Esophagus muscularis mucosa (tissue), 4 donors: ENCODE measurements at regions not wholly inside any gene's neighbourhood (a gene's known extent, or its start where the extent isn't known, plus 50 kb on each side); places are given as distances from the start of the nearest gene placed in this dataset.

Experiments
- DNase-seq: peaks from one replicate; pipeline ENCODE4 v3.0.0-alpha.2; 2017; ENCODE audit errors: extremely low spot score
- H3K27ac ChIP-seq, 4 donors: fragments of 200-600 bp; sonication (generic); replicated peaks in 1 of 4; 1 replicate in 3 of 4; 2 replicates in 1 of 4; pipeline ENCODE4 v1.5.1; 2016 to 2019; ENCODE audit warnings: mild to moderate bottlenecking in 1 of 4
- H3K27me3 ChIP-seq, 4 donors: fragments of 200-600 bp; sonication (generic); one replicate each; pipeline versions ENCODE4 v1.5.1 to v1.6.0; 2016 to 2019
- H3K36me3 ChIP-seq, 4 donors: fragments of 200-600 bp; sonication (generic); one replicate each; pipeline ENCODE4 v1.5.1; 2016 to 2019
- H3K4me1 ChIP-seq, 4 donors: fragments of 200-600 bp; sonication (generic); one replicate each; pipeline ENCODE4 v1.5.1; 2016 to 2019
- H3K4me3 ChIP-seq, 4 donors: fragments of 200-600 bp; sonication (generic); 1 replicate in 2 of 4; 2 replicates in 2 of 4; pipeline ENCODE4 v1.5.1; 2016 to 2019; ENCODE audit warnings: mild to moderate bottlenecking in 4 of 4, moderate library complexity in 1 of 4
- H3K9me3 ChIP-seq, 4 donors: fragments of 200-600 bp; sonication (generic); 1 replicate in 3 of 4; 2 replicates in 1 of 4; pipeline ENCODE4 v1.5.1; 2016 to 2019
- CTCF ChIP-seq, 3 experiments: fragments of 200-600 bp in 2 of 3; fragments of 450-650 bp in 1 of 3; sonication (generic) in 2 of 3; IDR thresholded peaks; one replicate each; pipeline ENCODE4 v1.5.1; 2017 to 2019; ENCODE audit warnings: antibody characterized with exemption in 3 of 3, mild to moderate bottlenecking in 2 of 3, moderate library complexity in 1 of 3
- EP300 ChIP-seq: sonication (generic); formaldehyde crosslinking; IDR thresholded peaks from one replicate; pipeline ENCODE4 v1.6.1; 2017; ENCODE audit warnings: antibody characterized with exemption
- POLR2A ChIP-seq: fragments of 450-650 bp; IDR thresholded peaks from one replicate; pipeline ENCODE4 v1.6.1; 2017; ENCODE audit warnings: antibody characterized with exemption, moderate library complexity, mild to moderate bottlenecking, low read depth
- POLR2AphosphoS5 ChIP-seq, 2 donors: sonication (generic); formaldehyde crosslinking; IDR thresholded peaks; one replicate each; pipeline ENCODE4 v1.6.1; 2017; ENCODE audit warnings: antibody characterized with exemption in 2 of 2
- WGBS: methylation state at CpG from one replicate; pipeline ENCODE4 v1.1.5; 2018; 5-methylcytosine and 5-hydroxymethylcytosine counted together
- intact Hi-C: fragments of 100-400 bp; cut with DNase I; formaldehyde crosslinking; loops from one replicate; pipeline ENCODE4 v1.15.1; 2023

- peaks cover 0 to 10% (median 7%) of the 10 kb centered on the region in 4 donors for H3K4me1 ChIP-seq
- DNase-seq = no peak
Measured at GRCh38 chr2:208579678-208580077, 173.1 kb downstream of the PTH2R start.

DNA sequence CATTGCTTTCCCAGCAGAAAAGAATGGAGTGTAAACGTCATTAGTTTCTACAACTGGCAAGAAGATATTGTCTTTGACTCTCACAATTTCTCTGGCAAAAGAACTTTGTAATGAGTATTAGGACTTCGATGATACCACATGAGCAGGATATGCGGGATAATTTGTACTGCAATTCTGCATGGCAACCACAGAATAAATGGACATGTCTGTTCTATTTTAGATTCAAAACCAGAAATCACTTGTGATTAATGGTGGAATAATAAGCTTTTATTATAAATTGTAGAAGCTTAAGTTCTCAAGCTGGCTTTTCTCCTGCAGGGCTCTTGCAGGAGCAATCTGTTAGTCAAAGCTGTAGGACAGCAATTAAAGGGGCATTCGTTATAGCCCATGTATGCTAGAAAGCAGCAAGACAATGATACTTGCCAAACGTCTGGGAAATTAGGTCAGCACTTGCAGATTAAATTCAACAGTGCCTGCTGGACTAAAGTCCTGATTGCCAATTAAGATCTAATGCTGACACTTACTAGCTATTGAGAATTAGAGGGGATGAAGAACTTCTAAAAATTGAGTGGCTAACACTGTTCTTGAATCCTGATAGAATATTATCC is 177.9 kb downstream of the PTH2R start:
- TF ChIP-seq POLR2AphosphoS5 (IDR thresholded peaks at IDR 0.05) = no peak
- no peak for TF ChIP-seq POLR2A
- no peak for TF ChIP-seq CTCF (IDR thresholded peaks at IDR 0.05)
- intact Hi-C loops = no loop called here
- WGBS = 29% methylated on average over 5 of the region's 5 CpGs
- Histone ChIP-seq H3K9me3 (no peaks in the 10 kb centered on the region), H3K36me3 (no peaks in the 10 kb centered on the region), H3K4me1 (peaks cover 0 to 17% (median 14%) of the 10 kb centered on the region in 4 donors), H3K4me3 (no peak overlapping the region), H3K27ac (no peak overlapping the region), H3K27me3 (peaks cover 0 to under 1% (median 0%) of the 10 kb centered on the region in 4 donors)
- no peak for DNase-seq

More at GRCh38 chr2:208579678-208580077, 173.1 kb downstream of the PTH2R start:
- Histone ChIP-seq H3K4me3 (no peak overlapping the region), H3K27me3 (peaks cover 0 to 9% (median 0%) of the 10 kb centered on the region in 4 donors), H3K9me3 (peaks cover 0 to 8% (median 6%) of the 10 kb centered on the region in 4 donors), H3K27ac (no peak overlapping the region), H3K36me3 (no peaks in the 10 kb centered on the region)
- WGBS = 81% methylated on average over 1 of the region's 1 CpG
- no peak for TF ChIP-seq CTCF (IDR thresholded peaks at IDR 0.05)
- no peak for TF ChIP-seq POLR2AphosphoS5 (IDR thresholded peaks at IDR 0.05)
- TF ChIP-seq EP300 = no peak
- intact Hi-C loops = no loop called here

DNA sequence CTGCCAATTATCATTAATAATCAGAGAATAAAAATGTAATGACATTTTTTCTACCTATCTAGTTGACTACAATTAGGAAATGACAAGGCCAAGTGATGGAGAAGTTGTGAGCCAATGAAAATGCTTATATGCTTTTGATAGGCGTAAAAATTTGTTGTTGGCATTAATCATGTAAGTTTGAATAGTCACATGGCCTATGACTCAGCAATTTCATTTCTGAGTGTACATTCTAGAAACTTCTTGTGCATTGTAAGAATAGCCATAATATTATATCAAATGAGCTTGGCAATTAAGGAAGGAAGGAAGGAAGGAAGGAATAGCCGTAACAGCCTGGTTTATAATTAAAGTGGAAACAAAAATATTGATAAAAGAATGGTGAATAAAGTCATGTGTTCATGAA is 179.9 kb downstream of the PTH2R start:
- Histone ChIP-seq H3K36me3 (no peaks in the 10 kb centered on the region), H3K4me1 (peaks cover 0 to 17% (median 14%) of the 10 kb centered on the region in 4 donors), H3K9me3 (no peaks in the 10 kb centered on the region), H3K27me3 (no peaks in the 10 kb centered on the region), H3K27ac (no peak overlapping the region), H3K4me3 (no peak overlapping the region)
- WGBS = 79% methylated on average over 2 of the region's 2 CpGs
- intact Hi-C loops = no loop called here
- no peak for TF ChIP-seq POLR2AphosphoS5 (IDR thresholded peaks at IDR 0.05)
- no peak for TF ChIP-seq POLR2A
- no peak for TF ChIP-seq EP300
- TF ChIP-seq CTCF (IDR thresholded peaks at IDR 0.05) = no peak
- no peak for DNase-seq

DNA sequence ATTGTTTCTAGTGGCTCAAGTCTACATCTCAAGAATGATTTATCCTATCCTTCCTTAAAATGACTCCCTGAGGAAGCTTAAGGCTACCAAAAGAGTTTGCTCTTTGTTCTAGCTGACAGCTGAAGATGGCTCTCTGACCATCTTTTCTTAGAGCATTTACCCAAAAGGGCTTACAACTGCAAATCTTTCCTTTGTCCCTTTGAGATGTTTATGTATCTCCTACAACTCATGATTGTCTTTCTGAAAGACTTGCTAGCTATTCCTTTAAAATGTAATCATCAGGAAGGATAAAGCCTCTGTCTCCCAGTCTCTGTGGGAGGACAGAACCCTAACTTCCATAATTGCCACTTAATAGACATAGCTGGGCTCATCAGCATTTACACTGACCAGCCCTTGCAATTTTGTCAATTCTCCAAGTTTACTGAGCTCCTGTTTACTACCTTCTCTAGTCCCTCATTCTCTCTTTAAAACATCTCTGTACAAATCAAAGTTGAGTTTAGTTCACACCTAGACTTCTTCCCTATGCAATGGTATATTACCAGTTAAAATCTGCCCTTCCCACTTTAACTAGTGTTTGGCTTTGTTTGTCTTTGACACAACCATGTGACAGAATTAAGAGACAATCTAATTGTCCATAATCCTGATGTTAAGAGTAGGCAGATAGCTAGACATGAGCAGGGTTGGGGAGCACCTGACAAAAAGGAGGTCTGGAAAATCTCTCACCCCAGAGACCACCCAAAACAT is 188.2 kb downstream of the PTH2R start:
- Histone ChIP-seq H3K4me3 (no peak overlapping the region), H3K27ac (no peak overlapping the region), H3K9me3 (no peaks in the 10 kb centered on the region), H3K27me3 (peaks cover 0 to 6% (median 0%) of the 10 kb centered on the region in 4 donors), H3K36me3 (no peaks in the 10 kb centered on the region), H3K4me1 (no peaks in the 10 kb centered on the region)
- no peak for TF ChIP-seq POLR2A
- no peak for TF ChIP-seq POLR2AphosphoS5 (IDR thresholded peaks at IDR 0.05)
- no peak for TF ChIP-seq CTCF (IDR thresholded peaks at IDR 0.05)
- TF ChIP-seq EP300 = no peak
- no peak for DNase-seq
- intact Hi-C loops = no loop called here
